CD14-positive monocyte (primary cell): ENCODE measurements at regions not wholly inside any gene's neighbourhood (a gene's known extent, or its start where the extent isn't known, plus 50 kb on each side); places are given as distances from the start of the nearest gene placed in this dataset.

Experiments used
- DNase-seq, 3 donors: peaks; one replicate each; pipeline ENCODE4 v3.0.0-alpha.2; 2011 to 2022
- H2AFZ ChIP-seq: 2 replicates; pipeline ENCODE4 v1.6.0; 2012; ENCODE audit warnings: mild to moderate bottlenecking, low read depth, low read length, inconsistent platforms; ENCODE audit not compliant: insufficient read depth, poor library complexity, severe bottlenecking
- H3K27ac ChIP-seq, 2 donors: 1 replicate in 1 of 2; 2 replicates in 1 of 2; pipeline ENCODE4 v1.5.1; 2012 to 2013; ENCODE audit warnings: low read length in 2 of 2, control low read depth in 1 of 2, inconsistent platforms in 1 of 2, low read depth in 1 of 2, mild to moderate bottlenecking in 1 of 2
- H3K27me3 ChIP-seq, 2 donors: one replicate each; pipeline versions ENCODE4 v1.6.0 to v1.6.1; 2011 to 2013; ENCODE audit warnings: low read length in 2 of 2; ENCODE audit not compliant: control insufficient read depth in 2 of 2, insufficient read depth in 2 of 2
- H3K36me3 ChIP-seq, 2 donors: replicated peaks in 1 of 2; 1 replicate in 1 of 2; 2 replicates in 1 of 2; pipeline versions ENCODE4 v1.5.1 to v1.6.1; 2012 to 2013; ENCODE audit warnings: low read length in 2 of 2, control low read depth in 1 of 2, inconsistent platforms in 1 of 2, mild to moderate bottlenecking in 1 of 2; ENCODE audit not compliant: insufficient read depth in 2 of 2, control insufficient read depth in 1 of 2
- H3K4me1 ChIP-seq, 2 donors: 1 replicate in 1 of 2; 2 replicates in 1 of 2; pipeline versions ENCODE4 v1.5.1 to v1.6.1; 2012 to 2013; ENCODE audit warnings: low read length in 2 of 2, control low read depth in 1 of 2, inconsistent platforms in 1 of 2, mild to moderate bottlenecking in 1 of 2, moderate library complexity in 1 of 2; ENCODE audit not compliant: insufficient read depth in 2 of 2, control insufficient read depth in 1 of 2
- H3K4me2 ChIP-seq: replicated peaks from 2 replicates; pipeline ENCODE3; 2012; ENCODE audit warnings: low read length, moderate library complexity, mild to moderate bottlenecking; ENCODE audit not compliant: poor library complexity, severe bottlenecking; ENCODE audit errors: extremely low read depth
- H3K4me3 ChIP-seq, 3 experiments: fragments of 200-600 bp in 1 of 3; sonication (generic) in 1 of 3; replicated peaks in 1 of 3; 1 replicate in 2 of 3; 2 replicates in 1 of 3; pipeline ENCODE4 v1.5.1; 2011 to 2013; ENCODE audit warnings: low read length in 3 of 3, mild to moderate bottlenecking in 3 of 3, control low read depth in 2 of 3, low read depth in 2 of 3, inconsistent platforms in 1 of 3, moderate library complexity in 1 of 3
- H3K79me2 ChIP-seq: 2 replicates; pipeline ENCODE4 v1.6.0; 2012; ENCODE audit warnings: mild to moderate bottlenecking, control low read depth, inconsistent platforms, low read length, moderate library complexity; ENCODE audit not compliant: insufficient read depth
- H3K9ac ChIP-seq: 2 replicates; pipeline ENCODE4 v1.6.0; 2017; ENCODE audit warnings: low read length, mild to moderate bottlenecking; ENCODE audit not compliant: insufficient read depth, poor library complexity, severe bottlenecking
- H3K9me3 ChIP-seq, 2 donors: replicated peaks in 1 of 2; 1 replicate in 1 of 2; 2 replicates in 1 of 2; pipeline versions ENCODE4 v1.5.1 to v1.6.1; 2012 to 2013; ENCODE audit warnings: low read length in 2 of 2, control low read depth in 1 of 2; ENCODE audit not compliant: control insufficient read depth in 1 of 2, insufficient read depth in 1 of 2
- H4K20me1 ChIP-seq: 2 replicates; pipeline ENCODE4 v1.6.0; 2012; ENCODE audit warnings: mild to moderate bottlenecking, low read length, control low read depth, moderate library complexity; ENCODE audit not compliant: insufficient read depth
- H3K27ac Mint-ChIP-seq, 7 donors: one replicate each; pipeline ENCODE4 v1.8.0; 2020; ENCODE audit warnings: mild to moderate bottlenecking in 7 of 7, mixed read lengths in 7 of 7, moderate library complexity in 6 of 7, inconsistent platforms in 2 of 7
- H3K27me3 Mint-ChIP-seq, 3 donors: one replicate each; pipeline ENCODE4 v1.8.0; 2021 to 2022; ENCODE audit warnings: low read depth in 3 of 3, mild to moderate bottlenecking in 3 of 3, mixed read lengths in 3 of 3, moderate library complexity in 3 of 3, inconsistent platforms in 1 of 3
- H3K36me3 Mint-ChIP-seq, 2 donors: one replicate each; pipeline ENCODE4 v1.8.0; 2020; ENCODE audit warnings: mixed read lengths in 2 of 2, inconsistent platforms in 1 of 2, mild to moderate bottlenecking in 1 of 2
- H3K4me1 Mint-ChIP-seq: one replicate; pipeline ENCODE4 v1.8.0; 2020; ENCODE audit warnings: mild to moderate bottlenecking, mixed read lengths
- H3K4me3 Mint-ChIP-seq, 2 donors: one replicate each; pipeline ENCODE4 v1.8.0; 2020; ENCODE audit warnings: mild to moderate bottlenecking in 2 of 2, mixed read lengths in 2 of 2, moderate library complexity in 1 of 2
- H3K9me3 Mint-ChIP-seq, 7 donors: one replicate each; pipeline ENCODE4 v1.8.0; 2020 to 2022; ENCODE audit warnings: mixed read lengths in 7 of 7, mild to moderate bottlenecking in 6 of 7, moderate library complexity in 6 of 7, inconsistent platforms in 2 of 7
- CTCF ChIP-seq: fragments of 200-600 bp; IDR thresholded peaks from one replicate; pipeline ENCODE4 v1.8.0; 2022; ENCODE audit warnings: antibody characterized with exemption, mild to moderate bottlenecking
- WGBS: methylation state at CpG from one replicate; pipeline ENCODE4 v1.1.5; 2013; ENCODE audit warnings: missing lambda C conversion rate; ENCODE audit not compliant: insufficient coverage; 5-methylcytosine and 5-hydroxymethylcytosine counted together
- intact Hi-C, 2 donors: fragments of 100-400 bp; cut with micrococcal nuclease; formaldehyde crosslinking; loops; one replicate each; pipeline versions ENCODE4 v1.15.0 to v1.15.1; 2023

GRCh38 chr1:47536646-47537118, 98.8 kb downstream of the FOXD2 start:
- H3K36me3 Mint-ChIP-seq: no peaks in the 10 kb centered on the region
- H3K27me3 Mint-ChIP-seq: peaks cover 38 to 55% (median 39%) of the 10 kb centered on the region in 3 donors
- Histone ChIP-seq H3K36me3 (no peaks in the 10 kb centered on the region), H3K27me3 (peaks cover 32 to 33% of the 10 kb centered on the region in 2 donors), H3K9ac (no peak overlapping the region), H3K9me3 (peaks cover 0 to 12% of the 10 kb centered on the region in 2 donors), H3K79me2 (no peaks in the 10 kb centered on the region), H3K4me3 (no peak overlapping the region), H4K20me1 (no peaks in the 10 kb centered on the region), H3K4me2 (no peak overlapping the region), H2AFZ (no peak overlapping the region), H3K4me1 (no peaks in the 10 kb centered on the region), H3K27ac (no peak overlapping the region)
- H3K4me3 Mint-ChIP-seq: no peak overlapping the region
- H3K27ac Mint-ChIP-seq: no peak overlapping the region
- WGBS: no CpG with 5 or more reads among the region's 9 CpGs
- no peak for TF ChIP-seq CTCF
- peaks cover 2% of the 10 kb centered on the region for H3K4me1 Mint-ChIP-seq
- H3K9me3 Mint-ChIP-seq: peaks cover 0 to 7% (median 3%) of the 10 kb centered on the region in 7 donors
- intact Hi-C loops: no loop called here
- no peak for DNase-seq

GRCh38 chr1:47537268-47537667, 99.4 kb downstream of the FOXD2 start:
- 90% methylated on average over 2 of the region's 5 CpGs for WGBS
- H3K9me3 ChIP-seq: peaks cover 0 to 12% of the 10 kb centered on the region in 2 donors
- H3K9ac ChIP-seq: no peak overlapping the region
- no peaks in the 10 kb centered on the region for H4K20me1 ChIP-seq
- H3K79me2 ChIP-seq: no peaks in the 10 kb centered on the region
- peaks cover 26 to 27% of the 10 kb centered on the region in 2 donors for H3K27me3 ChIP-seq
- DNase-seq: no peak
- Mint-ChIP-seq H3K9me3 (peaks cover 3 to 12% (median 9%) of the 10 kb centered on the region in 7 donors), H3K4me1 (peaks cover 2% of the 10 kb centered on the region), H3K4me3 (no peak overlapping the region), H3K27ac (no peak overlapping the region), H3K27me3 (peaks cover 33 to 49% (median 36%) of the 10 kb centered on the region in 3 donors), H3K36me3 (no peaks in the 10 kb centered on the region)
- intact Hi-C loops: no loop called here
- TF ChIP-seq CTCF: no peak
- H2AFZ ChIP-seq: no peak overlapping the region
- H3K4me1 ChIP-seq: no peaks in the 10 kb centered on the region
- no peak overlapping the region for H3K4me2 ChIP-seq
- H3K27ac ChIP-seq: no peak overlapping the region
- H3K4me3 ChIP-seq: no peak overlapping the region
- H3K36me3 ChIP-seq: no peaks in the 10 kb centered on the region
